Thoracic aorta (tissue), 2 donors: ENCODE measurements at regions not wholly inside any gene's neighbourhood (a gene's known extent, or its start where the extent isn't known, plus 50 kb on each side); places are given as distances from the start of the nearest gene placed in this dataset.

Experiments used
- ATAC-seq: fragments of 150-250 bp; one replicate; pipeline ENCODE4 v1.8.0; 2017; ENCODE audit warnings: low read depth; ENCODE audit not compliant: insufficient number of reproducible peaks, low FRiP score
- DNase-seq: peaks from one replicate; pipeline ENCODE4 v3.0.0-alpha.2; 2020; ENCODE audit warnings: low spot score
- H3K27ac ChIP-seq, 2 donors: fragments of 200-600 bp; sonication (generic); 1 replicate in 1 of 2; 2 replicates in 1 of 2; pipeline ENCODE4 v1.5.1; 2016; ENCODE audit warnings: mild to moderate bottlenecking in 2 of 2, moderate library complexity in 2 of 2
- H3K27me3 ChIP-seq: fragments of 200-600 bp; sonication (generic); replicated peaks from 2 replicates; pipeline ENCODE4 v1.6.0; 2016; ENCODE audit warnings: mild to moderate bottlenecking; ENCODE audit not compliant: insufficient read depth
- H3K36me3 ChIP-seq: fragments of 200-600 bp; sonication (generic); one replicate; pipeline ENCODE4 v1.5.1; 2016
- H3K4me1 ChIP-seq, 2 donors: fragments of 200-600 bp; sonication (generic); 1 replicate in 1 of 2; 2 replicates in 1 of 2; pipeline versions ENCODE4 v1.5.1 to v1.6.0; 2016; ENCODE audit warnings: low read depth in 2 of 2, mild to moderate bottlenecking in 1 of 2; ENCODE audit not compliant: control insufficient read depth in 1 of 2
- H3K4me3 ChIP-seq: fragments of 200-600 bp; sonication (generic); 2 replicates; pipeline ENCODE4 v1.5.1; 2016; ENCODE audit warnings: mild to moderate bottlenecking
- H3K9me3 ChIP-seq: fragments of 200-600 bp; sonication (generic); 2 replicates; pipeline ENCODE4 v1.5.1; 2016
- CTCF ChIP-seq: fragments of 200-600 bp; sonication (generic); IDR thresholded peaks from one replicate; pipeline ENCODE4 v1.5.1; 2019; ENCODE audit warnings: antibody characterized with exemption

- no peak for TF ChIP-seq CTCF
- no peak for ATAC-seq
Observed at GRCh38 chrX:43467608-43468234, 188.4 kb upstream of the MAOA start.

GRCh38 chrX:43469391-43470054 is 186.6 kb upstream of the MAOA start:
- ATAC-seq: no peak
- DNase-seq: no peak
- Histone ChIP-seq H3K9me3 (no peaks in the 10 kb centered on the region), H3K36me3 (no peaks in the 10 kb centered on the region), H3K27me3 (no peaks in the 10 kb centered on the region), H3K27ac (no peak overlapping the region), H3K4me1 (no peaks in the 10 kb centered on the region), H3K4me3 (no peak overlapping the region)
- TF ChIP-seq CTCF: no peak

More at GRCh38 chrX:43467608-43468234, 188.4 kb upstream of the MAOA start:
- H3K4me1 ChIP-seq: no peaks in the 10 kb centered on the region
- no peaks in the 10 kb centered on the region for H3K36me3 ChIP-seq
- no peaks in the 10 kb centered on the region for H3K27me3 ChIP-seq
- no peak overlapping the region for H3K27ac ChIP-seq
- no peak for DNase-seq
- no peaks in the 10 kb centered on the region for H3K9me3 ChIP-seq
- H3K4me3 ChIP-seq: no peak overlapping the region

- no peaks in the 10 kb centered on the region for H3K4me1 ChIP-seq
- no peaks in the 10 kb centered on the region for H3K9me3 ChIP-seq
- H3K36me3 ChIP-seq: no peaks in the 10 kb centered on the region
- TF ChIP-seq CTCF: no peak
- H3K27ac ChIP-seq: no peak overlapping the region
- H3K4me3 ChIP-seq: no peak overlapping the region
- DNase-seq (no peak), ATAC-seq (no peak)
- no peaks in the 10 kb centered on the region for H3K27me3 ChIP-seq
Observed at GRCh38 chrX:43474321-43474720, 181.8 kb upstream of the MAOA start.

DNA sequence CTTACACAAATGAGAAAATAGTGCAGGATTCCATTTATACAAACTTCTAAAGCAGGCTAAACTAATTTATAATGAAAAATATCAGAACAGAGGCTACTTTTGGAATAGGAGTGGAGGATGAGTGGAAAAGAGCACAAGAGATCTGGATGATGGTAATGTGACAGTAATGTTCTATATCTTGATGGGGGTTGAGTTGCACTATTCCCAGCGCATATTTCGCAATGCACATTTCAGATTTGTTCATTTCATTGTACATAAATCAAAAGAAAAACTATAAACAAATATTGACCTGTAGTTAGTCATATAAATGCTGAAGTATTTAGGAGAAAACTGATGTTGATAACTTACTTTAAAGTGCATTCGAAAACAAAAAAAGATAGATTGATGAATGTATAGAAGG is 177.0 kb upstream of the MAOA start:
- no peaks in the 10 kb centered on the region for H3K36me3 ChIP-seq
- no peak for TF ChIP-seq CTCF
- H3K9me3 ChIP-seq: no peaks in the 10 kb centered on the region
- no peak overlapping the region for H3K4me3 ChIP-seq
- DNase-seq: no peak
- no peaks in the 10 kb centered on the region for H3K4me1 ChIP-seq
- H3K27me3 ChIP-seq: no peaks in the 10 kb centered on the region
- no peak overlapping the region for H3K27ac ChIP-seq
- ATAC-seq: no peak

- no peaks in the 10 kb centered on the region for H3K27me3 ChIP-seq
- no peak overlapping the region for H3K27ac ChIP-seq
- no peak for TF ChIP-seq CTCF
- ATAC-seq: no peak
- no peaks in the 10 kb centered on the region for H3K4me1 ChIP-seq
- no peaks in the 10 kb centered on the region for H3K36me3 ChIP-seq
- H3K9me3 ChIP-seq: no peaks in the 10 kb centered on the region
- no peak for DNase-seq
- no peak overlapping the region for H3K4me3 ChIP-seq
Observed at GRCh38 chrX:43479850-43480249, 176.2 kb upstream of the MAOA start.
